K562 (cell line): ENCODE measurements at regions not wholly inside any gene's neighbourhood (a gene's known extent, or its start where the extent isn't known, plus 50 kb on each side); places are given as distances from the start of the nearest gene placed in this dataset.
A peak's percentile ranks its signal among the peaks of the same experiment; 100 is the strongest.

Experiments
- ATF2 ChIP-seq: sonication (generic); formaldehyde crosslinking; IDR thresholded peaks from 2 replicates; pipeline ENCODE4 v1.8.1; 2022; ENCODE audit warnings: missing genetic modification reagents
- BDP1 ChIP-seq: IDR thresholded peaks from 3 replicates; pipeline ENCODE4 v1.6.1; 2011; ENCODE audit not compliant: insufficient read length, insufficient read depth
- CGGBP1 ChIP-seq: fragments of 250-450 bp; sonication (Bioruptor Pico); IDR thresholded peaks from 2 replicates; pipeline ENCODE4 v1.9.0; 2021; ENCODE audit warnings: mild to moderate bottlenecking
- CREB1 ChIP-seq, 2 experiments: sonication (generic) in 1 of 2; formaldehyde crosslinking in 1 of 2; IDR thresholded peaks; 2 replicates each; pipeline versions ENCODE4 v1.6.1 to v1.8.0; 2012 to 2022; ENCODE audit warnings: inconsistent platforms in 1 of 2, mild to moderate bottlenecking in 1 of 2, missing genetic modification reagents in 1 of 2, moderate library complexity in 1 of 2
- DDX20 ChIP-seq: fragments of 450-650 bp; IDR thresholded peaks from 2 replicates; pipeline ENCODE4 v1.6.1; 2016; ENCODE audit warnings: missing genetic modification characterization, low read depth, mild to moderate bottlenecking, missing compliant biosample characterization, moderate library complexity
- KAT7 ChIP-seq: sonication (generic); formaldehyde crosslinking; IDR thresholded peaks from 2 replicates; pipeline ENCODE4 v1.8.0; 2022; ENCODE audit warnings: missing genetic modification reagents, mild to moderate bottlenecking, borderline replicate concordance
- MAFF ChIP-seq: IDR thresholded peaks from 2 replicates; pipeline ENCODE4 v1.6.1; 2012; ENCODE audit warnings: low read length, improper control_type of control experiment
- MEF2A ChIP-seq: IDR thresholded peaks from 2 replicates; pipeline ENCODE4 v1.6.1; 2011; ENCODE audit warnings: low read depth, mild to moderate bottlenecking, low read length, moderate library complexity; ENCODE audit not compliant: control insufficient read depth
- MLLT1 ChIP-seq, 2 experiments: fragments of 450-650 bp; IDR thresholded peaks; 2 replicates each; pipeline ENCODE4 v1.6.1; 2016
- MYNN ChIP-seq, 2 experiments: sonication (generic); formaldehyde crosslinking in 1 of 2; IDR thresholded peaks; 2 replicates each; pipeline versions ENCODE4 v1.5.0 to v1.6.1; 2016 to 2020; ENCODE audit warnings: antibody characterized with exemption in 1 of 2, missing genetic modification reagents in 1 of 2
- STAT5A ChIP-seq: IDR thresholded peaks from 2 replicates; pipeline ENCODE4 v1.6.1; 2012; ENCODE audit warnings: low read length, inconsistent platforms, borderline replicate concordance
- ZBTB40 ChIP-seq, 2 experiments: fragments of 450-650 bp in 1 of 2; sonication (generic) in 1 of 2; formaldehyde crosslinking in 1 of 2; IDR thresholded peaks; 2 replicates each; pipeline versions ENCODE4 v1.7.1 to v1.9.0; 2016 to 2022; ENCODE audit warnings: inconsistent platforms in 1 of 2, mild to moderate bottlenecking in 1 of 2, missing genetic modification reagents in 1 of 2
- ZNF175 ChIP-seq: fragments of 200-800 bp; sonication (Bioruptor generic); IDR thresholded peaks from 2 replicates; pipeline ENCODE4 v1.6.1; 2016; ENCODE audit warnings: low read depth, mild to moderate bottlenecking, missing genetic modification characterization, missing compliant biosample characterization
- ZNF263 ChIP-seq: sonication (generic); formaldehyde crosslinking; IDR thresholded peaks from 2 replicates; pipeline ENCODE4 v1.8.0; 2022; ENCODE audit warnings: mild to moderate bottlenecking, missing genetic modification reagents, borderline replicate concordance

- no peak for TF ChIP-seq ZNF263 (CRISPR knock-in tag)
- 0 out of 2 replicates have a peak, but pooled peaks have one; percentile 12 for TF ChIP-seq DDX20
- 0 out of 2 replicates have a peak, but pooled peaks have one; percentile 59 for TF ChIP-seq CGGBP1 (CRISPR knock-in tag)
- peak; percentile 18; the same call in 1 of the 2 replicates for TF ChIP-seq MAFF
- TF ChIP-seq MYNN (IDR thresholded peaks at IDR 0.05), result peak; percentile 52
- TF ChIP-seq MYNN (CRISPR knock-in tag; IDR thresholded peaks at IDR 0.05), result no peak
- TF ChIP-seq MEF2A, result no peak
- TF ChIP-seq BDP1, result no peak
- peak; percentile 66; the same call in 1 of the 2 replicates for TF ChIP-seq ZNF175 (CRISPR knock-in tag)
- peak; percentile 59 to 88 for TF ChIP-seq MLLT1 (IDR thresholded peaks at IDR 0.05)
- TF ChIP-seq STAT5A, result peak; percentile 89
- 0 out of 2 replicates have a peak, but pooled peaks have one; percentile 61 for TF ChIP-seq KAT7 (CRISPR knock-in tag)
- TF ChIP-seq ZBTB40 (IDR thresholded peaks at IDR 0.05), result no peak
- TF ChIP-seq ZBTB40 (CRISPR knock-in tag; IDR thresholded peaks at IDR 0.05), result no peak
- TF ChIP-seq ATF2 (CRISPR knock-in tag), result no peak
- TF ChIP-seq CREB1 (IDR thresholded peaks at IDR 0.05), result 0 out of 2 replicates have a peak, but pooled peaks have one; percentile 10
- no peak for TF ChIP-seq CREB1 (CRISPR knock-in tag; IDR thresholded peaks at IDR 0.05)
Observed at GRCh38 chr6:15088904-15089568, 156.8 kb upstream of the JARID2 start (continued).
